ENCODE measurements at regions not wholly inside any gene's neighbourhood (a gene's known extent, or its start where the extent isn't known, plus 50 kb on each side); places are given as distances from the start of the nearest gene placed in this dataset.
"Not testable (repeated sequence)": the region's sequence is repeated elsewhere in the genome, so short reads cannot be mapped to it uniquely, and the experiment has no call there.

DNA sequence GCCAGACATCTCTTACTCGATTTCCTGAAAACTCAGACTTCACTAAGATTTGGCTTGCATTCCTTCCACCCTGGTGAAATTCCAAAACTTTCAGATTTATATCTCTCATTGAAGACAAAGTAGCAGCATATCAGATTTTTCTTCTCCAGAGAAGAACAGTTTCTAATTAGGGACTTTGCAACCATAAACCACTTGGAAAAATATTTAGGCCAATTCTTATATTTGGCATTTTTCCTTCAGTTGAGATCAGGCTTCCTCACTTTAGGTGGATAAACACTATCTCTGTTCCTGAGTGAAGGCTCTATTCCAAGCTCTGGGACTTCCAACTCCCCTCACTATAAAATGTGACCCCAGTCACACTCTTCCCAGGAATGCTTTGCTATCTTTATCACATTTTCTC, 1434.3 kb upstream of the FLRT2 start:
- Histone ChIP-seq H3K4me2 (no peak overlapping the region), H3K79me2 (ENCODE audit: insufficient read depth, low read depth) (no peaks in the 10 kb centered on the region), H3K27ac (no peak overlapping the region), H2AFZ (ENCODE audit: low read depth) (no peak overlapping the region), H3K36me3 (ENCODE audit: insufficient read depth) (no peaks in the 10 kb centered on the region), H3K4me1 (ENCODE audit: low read depth, poor library complexity, severe bottlenecking) (no peaks in the 10 kb centered on the region), H4K20me1 (ENCODE audit: insufficient read depth) (no peaks in the 10 kb centered on the region), H3K27me3 (ENCODE audit: insufficient read depth, low read depth) (no peaks in the 10 kb centered on the region), H3K4me3 (IDR thresholded peaks at IDR 0.05; ENCODE audit: insufficient read depth, low read depth, low read length) (no peak overlapping the region), H3K9ac (no peak overlapping the region)
- no peak for TF ChIP-seq CTCF (conservative IDR thresholded peaks at IDR 0.05; ENCODE audit: low read depth, low read length)

GRCh38 chr14:84098261-84098660, 1431.7 kb upstream of the FLRT2 start:
- H3K4me2 ChIP-seq = no peak overlapping the region
- no peaks in the 10 kb centered on the region for H3K79me2 ChIP-seq (ENCODE audit: insufficient read depth, low read depth)
- no peaks in the 10 kb centered on the region for H4K20me1 ChIP-seq (ENCODE audit: insufficient read depth)
- no peak overlapping the region for H3K9ac ChIP-seq
- no peaks in the 10 kb centered on the region for H3K27me3 ChIP-seq (ENCODE audit: insufficient read depth, low read depth)
- H2AFZ ChIP-seq (ENCODE audit: low read depth) = no peak overlapping the region
- H3K36me3 ChIP-seq (ENCODE audit: insufficient read depth) = no peaks in the 10 kb centered on the region
- no peaks in the 10 kb centered on the region for H3K4me1 ChIP-seq (ENCODE audit: low read depth, poor library complexity, severe bottlenecking)
- H3K4me3 ChIP-seq (IDR thresholded peaks at IDR 0.05; ENCODE audit: insufficient read depth, low read depth, low read length) = no peak overlapping the region
- TF ChIP-seq CTCF (conservative IDR thresholded peaks at IDR 0.05; ENCODE audit: low read depth, low read length) = no peak
- no peak overlapping the region for H3K27ac ChIP-seq

DNA sequence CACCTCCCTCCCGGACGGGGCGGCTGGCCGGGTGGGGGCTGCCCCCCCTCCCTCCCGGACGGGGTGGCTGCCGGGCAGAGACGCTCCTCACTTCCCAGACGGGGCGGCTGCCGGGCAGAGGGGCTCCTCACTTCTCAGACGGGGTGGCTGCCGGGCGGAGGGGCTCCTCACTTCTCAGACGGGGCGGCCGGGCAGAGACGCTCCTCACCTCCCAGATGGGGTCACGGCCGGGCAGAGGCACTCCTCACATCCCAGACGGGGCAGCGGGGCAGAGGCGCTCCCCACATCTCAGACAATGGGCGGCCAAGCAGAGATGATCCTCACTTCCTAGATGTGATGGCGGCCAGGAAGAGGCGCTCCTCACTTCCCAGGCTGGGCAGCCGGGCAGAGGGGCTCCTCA, 1430.4 kb upstream of the FLRT2 start:
- H3K36me3 ChIP-seq (ENCODE audit: insufficient read depth); H3K27ac ChIP-seq; H4K20me1 ChIP-seq (ENCODE audit: insufficient read depth); H2AFZ ChIP-seq (ENCODE audit: low read depth); H3K4me2 ChIP-seq; H3K9ac ChIP-seq; H3K27me3 ChIP-seq (ENCODE audit: insufficient read depth, low read depth); H3K79me2 ChIP-seq (ENCODE audit: insufficient read depth, low read depth); H3K4me3 ChIP-seq (IDR thresholded peaks at IDR 0.05; ENCODE audit: insufficient read depth, low read depth, low read length); H3K4me1 ChIP-seq (ENCODE audit: low read depth, poor library complexity, severe bottlenecking): not testable (repeated sequence)

DNA sequence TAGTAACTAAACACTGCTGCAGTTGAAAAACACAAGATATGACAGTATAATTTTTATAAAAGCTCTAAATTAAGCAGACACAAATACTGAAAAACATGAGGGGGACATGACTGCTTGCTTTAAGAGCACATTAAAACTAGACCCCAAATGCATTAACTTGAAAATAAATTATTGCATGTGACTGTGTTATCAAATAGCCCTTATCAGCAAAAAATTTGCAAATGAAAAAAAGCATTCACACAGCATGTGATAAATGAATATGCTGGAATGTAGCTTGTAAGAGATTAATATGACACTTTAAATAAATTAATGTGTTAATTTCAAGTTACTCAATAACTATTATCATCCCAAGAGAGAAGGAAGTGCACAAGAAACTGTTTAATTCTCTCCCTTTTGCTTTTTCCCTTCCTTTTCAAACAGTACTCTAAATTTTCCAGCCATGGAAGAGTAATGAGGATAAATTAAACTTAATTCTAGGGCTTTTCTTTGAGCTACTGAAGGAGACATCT, 1422.1 kb upstream of the FLRT2 start:
- Histone ChIP-seq H2AFZ (ENCODE audit: low read depth) (no peak overlapping the region), H3K4me1 (ENCODE audit: low read depth, poor library complexity, severe bottlenecking) (no peaks in the 10 kb centered on the region), H3K9ac (no peak overlapping the region), H3K4me3 (IDR thresholded peaks at IDR 0.05; ENCODE audit: insufficient read depth, low read depth, low read length) (no peak overlapping the region), H3K27ac (no peak overlapping the region), H3K27me3 (ENCODE audit: insufficient read depth, low read depth) (no peaks in the 10 kb centered on the region), H3K79me2 (ENCODE audit: insufficient read depth, low read depth) (no peaks in the 10 kb centered on the region), H3K36me3 (ENCODE audit: insufficient read depth) (no peaks in the 10 kb centered on the region), H4K20me1 (ENCODE audit: insufficient read depth) (no peaks in the 10 kb centered on the region), H3K4me2 (no peak overlapping the region)
- TF ChIP-seq CTCF (conservative IDR thresholded peaks at IDR 0.05; ENCODE audit: low read depth, low read length) = no peak

GRCh38 chr14:84108746-84109457, 1421.0 kb upstream of the FLRT2 start:
- Histone ChIP-seq H3K79me2 (ENCODE audit: insufficient read depth, low read depth) (no peaks in the 10 kb centered on the region), H4K20me1 (ENCODE audit: insufficient read depth) (no peaks in the 10 kb centered on the region), H3K4me1 (ENCODE audit: low read depth, poor library complexity, severe bottlenecking) (no peaks in the 10 kb centered on the region), H3K27ac (no peak overlapping the region), H3K27me3 (ENCODE audit: insufficient read depth, low read depth) (no peaks in the 10 kb centered on the region), H3K4me2 (no peak overlapping the region), H2AFZ (ENCODE audit: low read depth) (no peak overlapping the region), H3K9ac (no peak overlapping the region), H3K4me3 (IDR thresholded peaks at IDR 0.05; ENCODE audit: insufficient read depth, low read depth, low read length) (no peak overlapping the region), H3K36me3 (ENCODE audit: insufficient read depth) (no peaks in the 10 kb centered on the region)
- TF ChIP-seq CTCF (conservative IDR thresholded peaks at IDR 0.05; ENCODE audit: low read depth, low read length) = no peak
